Activated CD8-positive, alpha-beta memory T cell treated with anti-CD3 and anti-CD28 coated beads, Interleukin-2, amount 50 U/mL, for 24 hours (primary cell): ENCODE measurements at regions not wholly inside any gene's neighbourhood (a gene's known extent, or its start where the extent isn't known, plus 50 kb on each side); places are given as distances from the start of the nearest gene placed in this dataset.

ENCODE experiments used
- DNase-seq: peaks from one replicate; pipeline ENCODE4 v3.0.0-alpha.2; 2020; ENCODE audit errors: extremely low read depth

DNA sequence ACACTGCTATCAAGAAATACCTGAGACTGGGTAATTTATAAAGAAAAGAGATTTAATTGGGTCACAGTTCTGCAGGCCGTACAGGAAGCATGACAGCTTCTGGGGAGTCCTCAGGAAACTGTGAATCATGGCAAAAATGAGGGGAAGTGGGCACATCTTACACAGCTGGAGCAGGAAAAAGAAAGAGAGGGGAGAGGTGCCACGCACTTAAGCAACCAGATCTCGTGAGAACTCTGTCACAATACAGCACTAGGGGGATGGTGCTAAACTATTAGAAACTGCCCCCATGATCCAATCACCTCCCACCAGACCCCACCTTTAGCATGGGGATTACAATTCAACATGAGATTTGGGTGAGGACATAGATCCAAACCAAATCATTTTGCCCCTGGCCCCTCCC, 105.5 kb upstream of the CPLX2 start:
- no peak for DNase-seq

DNA sequence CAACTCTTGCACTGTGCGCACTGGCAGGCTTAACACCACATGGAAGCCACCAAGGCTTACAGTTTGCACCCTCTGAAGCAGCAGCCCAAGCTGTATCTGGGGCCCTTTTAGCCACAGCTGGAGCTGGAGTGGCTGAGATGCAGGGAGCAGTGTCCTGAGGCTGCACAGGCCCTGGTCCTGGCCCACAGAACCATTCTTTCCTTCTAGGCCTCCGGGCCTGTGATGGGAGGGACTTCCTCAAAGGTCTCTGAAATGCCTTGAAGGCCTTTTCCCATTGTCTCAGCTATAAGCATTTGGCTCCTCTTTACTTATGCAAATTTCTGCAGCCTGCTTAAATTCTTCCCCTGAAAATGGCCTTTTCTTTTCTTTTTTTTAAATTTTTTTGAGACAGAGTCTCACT, 104.4 kb upstream of the CPLX2 start:
- DNase-seq: no peak

DNA sequence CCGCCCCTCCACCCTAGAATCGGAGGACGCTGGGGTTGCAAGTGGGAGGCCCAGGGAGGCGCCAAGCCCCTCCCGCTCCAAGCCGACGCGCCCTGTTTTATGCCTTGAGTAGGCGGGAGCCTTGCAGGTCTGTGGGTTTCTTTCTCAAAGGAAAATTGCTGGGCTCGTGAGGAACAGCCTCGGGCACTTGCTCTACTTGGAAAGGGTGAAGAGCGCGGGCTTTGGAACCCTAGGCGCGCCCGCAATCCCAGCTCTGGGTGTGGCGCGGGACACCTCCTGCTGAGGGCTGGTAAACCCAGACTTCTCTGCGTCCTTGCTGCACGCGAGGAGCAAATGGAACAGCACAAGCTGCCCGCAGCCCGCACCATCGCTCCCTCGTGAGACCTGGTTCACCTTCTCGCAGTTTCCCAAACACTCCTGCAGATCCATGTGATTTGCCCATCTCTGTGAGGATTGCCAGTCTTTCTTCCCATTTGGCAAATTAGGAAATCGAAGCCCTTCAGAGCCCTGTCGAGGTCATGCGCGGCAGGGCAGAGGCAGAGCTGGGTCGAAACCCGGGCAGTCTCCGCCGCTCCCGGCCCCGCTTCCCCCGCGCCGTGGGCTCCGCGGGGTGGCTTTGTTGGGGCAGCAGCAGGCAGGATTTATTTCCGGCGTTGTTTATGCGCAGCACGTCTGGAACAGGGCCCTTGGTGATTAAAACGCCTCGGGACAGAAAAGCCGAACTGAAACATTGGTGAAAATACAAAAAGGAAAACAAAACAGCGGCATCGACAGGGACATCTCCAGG, 98.4 kb upstream of the CPLX2 start:
- DNase-seq: no peak

DNA sequence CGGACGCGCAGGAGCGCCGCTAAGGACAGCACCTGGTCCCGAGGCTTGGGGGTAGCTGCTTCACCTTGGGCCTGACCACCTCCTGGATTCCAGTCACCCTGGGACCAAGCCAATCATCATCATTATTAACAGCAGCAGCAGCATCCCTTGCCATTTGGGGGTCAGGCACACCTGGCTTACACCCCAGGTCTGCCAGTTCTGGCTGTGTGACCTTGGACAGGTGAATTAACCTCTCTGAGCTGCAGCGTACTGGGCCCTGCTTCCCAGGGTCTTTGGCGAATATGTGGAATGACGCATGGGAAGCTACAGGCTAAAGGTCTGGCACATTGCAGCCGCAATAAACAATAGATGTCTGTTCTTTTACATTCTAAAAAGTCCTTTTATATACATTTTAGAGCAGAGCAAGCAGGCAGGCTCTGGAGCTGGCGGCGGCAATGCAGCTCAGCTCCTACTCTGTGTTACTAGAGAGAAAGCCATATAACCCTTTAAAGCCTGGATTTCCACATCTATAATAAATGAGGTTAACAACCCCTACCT, 97.8 kb upstream of the CPLX2 start:
- DNase-seq: no peak

DNA sequence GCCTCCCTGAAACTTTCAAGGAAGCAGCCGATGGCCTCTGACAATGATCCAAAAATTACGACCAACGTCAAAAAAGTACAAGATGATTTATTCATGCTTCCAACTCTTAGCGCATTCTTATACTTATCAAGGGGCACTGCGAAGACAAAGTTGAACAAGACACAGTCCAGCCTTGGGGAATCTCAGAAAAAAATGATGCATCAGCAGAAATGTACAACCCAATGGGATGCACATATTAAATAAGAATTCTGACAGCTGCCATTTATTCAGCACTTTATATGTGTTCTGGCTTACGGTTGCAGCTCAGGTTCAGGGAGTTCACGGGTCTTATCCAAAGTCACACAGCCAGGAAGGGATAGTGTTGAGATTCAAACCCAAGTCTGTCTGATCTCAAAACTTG, 96.0 kb upstream of the CPLX2 start:
- no peak for DNase-seq

DNA sequence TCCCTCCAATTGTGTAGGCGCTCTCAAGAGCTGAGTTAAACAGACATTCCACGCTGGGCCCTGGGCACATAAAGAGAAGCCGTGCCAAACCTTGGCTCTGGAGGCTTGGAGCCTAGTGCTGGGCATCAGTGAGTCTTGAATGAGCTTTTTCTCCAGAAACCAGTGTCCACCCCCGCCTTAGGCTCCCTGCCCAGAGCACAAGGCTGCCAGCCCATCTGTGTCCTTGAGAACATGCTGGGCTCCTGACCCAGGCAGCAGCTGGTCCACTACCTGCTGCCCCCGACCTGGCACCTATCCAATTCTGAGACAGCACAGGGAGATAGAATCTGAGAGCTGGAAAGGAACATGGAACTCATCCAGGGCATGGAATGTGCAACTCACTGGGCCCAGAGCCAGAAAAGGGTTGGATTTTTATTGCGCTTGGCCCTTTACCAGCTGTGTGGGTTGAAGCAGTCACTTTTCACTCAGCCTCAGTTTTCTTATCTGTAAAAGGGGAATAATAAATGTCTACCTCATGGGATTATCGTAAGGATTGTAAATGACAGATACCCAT, 92.4 kb upstream of the CPLX2 start:
- no peak for DNase-seq

DNA sequence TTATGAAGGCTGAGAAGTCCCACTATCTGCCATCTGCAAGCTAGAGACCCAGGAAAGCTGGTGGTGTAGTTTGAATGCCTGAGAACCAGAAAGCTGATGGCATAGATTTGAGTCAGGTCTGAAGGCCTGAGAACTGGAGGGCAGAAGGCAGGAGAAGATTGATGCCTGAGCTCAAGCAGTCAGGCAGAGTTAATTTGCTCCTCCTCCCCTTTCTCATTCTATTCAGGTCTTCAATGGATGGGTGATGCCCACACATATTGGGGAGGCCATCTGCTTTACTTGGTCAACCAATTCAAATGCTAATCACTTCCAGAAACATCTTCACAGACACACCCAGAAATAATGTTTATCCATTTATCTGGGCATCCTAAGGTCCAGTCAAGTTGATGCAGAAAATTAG, 87.6 kb upstream of the CPLX2 start:
- DNase-seq: no peak

DNA sequence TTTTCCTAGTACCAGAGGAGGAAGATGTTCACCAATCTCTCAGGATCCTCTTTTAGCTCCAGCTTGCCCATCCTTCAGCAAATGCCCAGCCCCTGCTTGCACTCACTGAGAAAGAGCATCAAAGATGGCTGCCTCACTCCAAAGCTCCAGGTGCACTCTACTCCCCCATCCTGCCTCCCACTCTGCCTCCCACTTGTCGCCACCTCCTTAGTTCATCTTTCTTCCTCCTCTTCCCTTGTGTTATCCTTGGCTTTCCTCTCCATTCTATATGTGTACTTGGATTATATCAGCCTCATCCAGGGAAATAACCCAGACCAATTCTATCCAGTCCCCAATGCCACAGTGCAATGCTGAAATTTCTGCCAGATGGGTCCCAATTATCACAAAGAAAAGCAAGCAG, 87.1 kb upstream of the CPLX2 start:
- no peak for DNase-seq

DNA sequence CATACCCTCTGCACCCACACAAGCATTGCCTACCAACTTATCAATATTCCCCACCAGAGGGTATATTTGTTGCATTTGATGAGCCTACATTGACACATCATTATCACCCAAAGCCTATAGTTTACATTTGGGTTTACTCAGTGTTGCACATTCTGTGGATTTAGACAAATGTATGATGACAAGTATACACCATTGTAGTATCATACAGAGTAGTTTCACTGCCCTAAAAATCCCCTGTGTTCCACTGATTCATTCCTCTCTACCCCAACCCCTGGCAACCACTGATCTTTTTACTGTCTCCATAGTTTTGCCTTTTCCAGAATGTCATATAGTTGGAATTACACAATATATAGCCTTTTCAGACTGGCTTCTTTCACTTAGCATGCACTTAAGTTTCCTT, 85.7 kb upstream of the CPLX2 start:
- DNase-seq: no peak

DNA sequence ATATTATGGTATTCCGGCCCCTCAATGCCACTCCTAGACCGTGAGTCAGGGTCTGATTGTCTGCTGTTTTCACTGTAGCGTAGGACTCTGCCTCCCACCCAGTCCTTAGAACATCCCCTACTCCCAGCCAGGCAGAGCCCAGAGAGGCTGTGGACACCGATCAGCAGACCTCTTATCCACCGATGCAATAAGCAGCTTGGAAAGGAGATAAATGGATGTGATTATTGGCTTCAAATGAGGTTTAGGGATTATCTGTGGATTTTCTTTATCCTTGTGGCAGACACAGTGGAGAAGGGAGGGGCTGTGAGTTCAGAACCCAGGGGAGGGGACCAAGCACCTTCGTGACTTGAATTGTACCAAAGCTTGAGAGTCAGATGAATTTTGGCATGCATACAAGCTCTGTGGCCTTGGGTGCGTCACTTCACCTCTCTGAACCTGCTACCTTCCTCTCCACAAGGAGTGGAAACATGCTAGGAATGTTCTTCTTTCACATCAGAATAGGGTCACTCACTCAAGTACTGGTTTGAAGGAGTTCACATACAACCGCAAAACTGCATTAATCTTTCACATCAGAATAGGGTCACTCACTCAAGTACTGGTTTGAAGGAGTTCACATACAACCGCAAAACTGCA, 83.1 kb upstream of the CPLX2 start:
- DNase-seq: no peak

DNA sequence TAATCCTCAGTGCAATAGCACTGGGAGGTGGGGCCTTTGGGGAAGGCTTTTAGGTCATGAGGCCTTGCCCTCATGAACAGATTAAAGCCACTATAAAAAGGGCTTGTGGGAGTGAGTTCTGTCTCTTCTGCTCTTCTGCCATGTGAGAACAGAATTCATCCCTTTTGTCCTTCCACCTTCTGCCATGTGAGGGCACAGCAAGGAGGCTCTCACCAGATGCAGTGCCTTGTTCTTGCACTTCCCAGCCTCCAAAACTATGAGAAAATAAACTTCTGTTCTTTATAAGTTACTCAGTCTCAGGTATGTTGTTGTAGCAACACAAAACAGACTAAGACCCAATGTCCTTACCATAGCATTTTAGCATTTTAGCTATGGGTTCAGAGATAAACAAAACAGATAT, 81.7 kb upstream of the CPLX2 start:
- DNase-seq: no peak

DNA sequence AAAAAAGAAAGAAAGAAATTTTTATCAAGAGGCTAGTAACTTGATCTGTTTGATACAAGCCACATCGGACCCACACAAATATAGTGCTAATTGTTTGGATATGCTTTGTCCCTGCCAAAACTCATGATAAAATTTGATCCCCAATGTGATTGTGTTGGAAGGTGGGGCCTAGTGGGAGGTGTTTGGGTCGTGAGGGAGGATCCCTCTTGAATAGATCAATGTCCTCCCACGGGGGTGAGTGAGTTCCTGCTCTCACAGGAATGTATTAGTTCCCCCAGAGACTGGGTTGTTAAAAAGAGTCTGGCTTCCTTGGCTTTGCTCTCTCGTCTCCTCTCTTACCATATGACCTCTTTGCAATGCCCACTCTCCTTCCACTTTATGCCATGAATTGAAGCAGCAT, 80.6 kb upstream of the CPLX2 start:
- no peak for DNase-seq

DNA sequence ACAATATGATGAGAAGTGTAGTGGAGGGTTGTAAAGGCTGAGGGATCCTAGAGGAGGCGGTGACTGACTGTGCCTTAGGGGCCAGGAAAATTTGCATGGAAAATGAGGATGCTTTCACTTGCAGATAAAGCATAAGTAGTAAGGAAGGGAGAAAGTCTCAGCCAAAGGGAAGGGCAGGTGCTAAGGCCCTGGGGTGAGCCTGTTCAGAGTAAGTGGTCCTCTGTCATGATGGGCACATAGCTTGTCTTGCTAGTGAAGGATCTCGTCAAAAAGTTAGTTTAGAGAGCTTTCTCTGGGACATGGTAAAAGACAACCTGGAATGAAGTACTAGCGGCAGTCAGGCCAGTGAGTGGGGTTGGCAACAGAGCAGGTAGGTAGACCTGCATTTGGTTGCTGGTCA, 75.4 kb upstream of the CPLX2 start:
- no peak for DNase-seq

DNA sequence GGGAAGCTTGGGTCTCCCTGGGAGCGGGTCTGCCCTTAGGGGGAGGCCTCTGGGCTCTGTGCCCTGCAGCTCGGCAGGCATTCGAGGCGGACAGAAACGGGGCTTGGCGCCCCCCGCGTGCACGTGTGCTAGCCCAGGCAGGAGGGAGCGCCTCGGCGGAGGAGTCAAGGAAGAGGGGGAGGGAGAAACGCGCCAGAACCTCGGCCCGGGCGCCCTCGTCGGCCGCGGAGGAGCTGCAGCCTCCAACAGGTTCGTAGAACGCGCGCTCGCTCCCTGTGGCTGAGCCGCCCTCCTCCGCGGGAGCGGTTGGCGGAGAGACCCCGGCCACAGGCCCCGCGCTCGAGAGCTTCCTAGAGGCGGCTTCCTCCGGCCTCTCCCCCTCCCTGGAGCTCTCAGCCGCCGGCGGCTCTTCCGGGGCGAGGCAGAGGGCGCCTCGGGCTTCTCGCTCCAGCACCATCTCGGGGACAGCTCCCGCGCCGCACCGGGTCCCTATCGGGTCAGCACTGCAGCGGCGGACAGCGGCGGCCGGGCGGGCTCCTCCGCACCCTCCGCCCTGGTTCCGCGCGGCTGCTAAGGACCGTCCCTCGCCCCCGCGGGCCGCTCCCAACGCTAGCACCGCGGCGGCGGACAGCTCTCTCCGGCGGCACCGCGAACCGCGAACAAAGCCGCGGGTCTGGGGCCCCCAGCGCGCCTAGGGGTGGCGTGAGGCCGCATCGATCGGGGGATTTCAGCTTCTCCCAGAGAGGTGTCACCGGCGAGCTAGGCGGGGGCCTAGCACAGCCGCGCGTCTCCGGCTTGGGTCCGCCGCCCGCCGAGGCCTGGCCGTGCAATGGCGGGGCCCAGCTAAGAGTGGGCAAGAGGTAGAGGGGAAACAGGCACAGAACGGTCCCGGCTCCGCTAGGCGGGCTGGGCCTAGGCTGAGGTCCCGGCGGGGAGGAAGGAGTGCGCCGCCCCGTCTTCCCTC, 74.6 kb upstream of the CPLX2 start:
- DNase-seq: peak; percentile 12

DNA sequence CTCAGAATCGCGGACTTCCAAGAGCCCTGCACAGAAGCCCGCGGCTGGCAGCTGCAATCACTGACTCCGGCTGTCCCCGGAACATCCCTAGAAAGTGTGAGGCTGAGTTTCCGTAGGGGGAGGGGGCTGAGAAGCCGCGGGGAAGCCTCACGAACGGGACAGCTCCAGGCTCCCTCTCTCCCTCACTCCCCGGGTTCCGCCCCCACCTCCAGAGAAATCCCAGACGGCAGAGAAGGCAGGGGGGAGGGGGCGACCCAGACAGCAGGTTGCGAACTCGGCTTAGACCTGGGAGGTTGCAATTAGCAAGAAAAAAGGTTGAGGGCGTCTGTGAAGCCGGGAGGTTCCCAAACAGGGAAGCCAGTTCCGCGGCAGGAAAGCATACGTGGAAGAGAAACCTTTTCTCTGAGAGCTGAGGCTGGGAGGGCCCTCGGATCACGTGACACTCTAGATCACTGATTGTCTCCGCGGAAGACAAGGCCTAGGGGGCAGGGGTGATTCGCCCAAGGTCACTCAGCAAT, 73.8 kb upstream of the CPLX2 start:
- DNase-seq: no peak

DNA sequence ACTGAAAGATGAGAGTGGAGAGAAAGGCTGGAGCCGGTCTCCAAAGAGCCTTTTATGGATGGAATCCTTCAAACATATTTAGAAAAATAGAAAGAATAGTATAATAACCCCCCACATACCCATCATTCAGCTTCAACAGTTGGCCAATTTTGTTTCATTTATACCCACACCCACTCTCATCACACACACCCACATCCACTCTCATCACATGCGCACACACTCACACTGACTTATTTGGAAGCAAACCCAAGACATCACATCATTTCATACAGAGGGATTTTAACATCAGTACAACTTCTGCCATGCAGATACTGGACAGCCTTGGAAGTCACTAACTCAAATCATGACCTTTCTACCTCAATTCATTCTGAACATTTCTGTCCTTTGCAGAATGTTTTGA, 72.8 kb upstream of the CPLX2 start:
- DNase-seq: no peak

DNA sequence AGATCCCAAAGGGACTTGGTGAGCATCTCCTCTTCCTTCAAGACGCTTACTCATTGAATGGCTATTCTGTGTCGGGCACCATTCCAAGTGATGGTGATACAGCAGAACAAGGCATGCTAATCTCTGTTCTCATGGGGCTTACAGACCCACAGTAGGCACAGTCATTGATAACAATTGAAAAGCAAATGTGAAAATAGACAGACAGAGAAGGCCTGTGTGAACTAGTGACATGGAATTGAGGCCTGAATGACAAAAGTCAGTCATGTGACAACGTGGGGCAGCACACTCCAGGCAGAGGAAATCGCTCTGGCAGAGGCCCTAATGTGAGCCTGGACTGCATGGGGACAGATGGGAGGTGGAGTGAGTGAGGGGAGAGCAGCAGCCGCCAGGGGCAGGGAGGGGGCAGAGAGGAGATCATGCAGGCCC, 70.7 kb upstream of the CPLX2 start:
- no peak for DNase-seq

DNA sequence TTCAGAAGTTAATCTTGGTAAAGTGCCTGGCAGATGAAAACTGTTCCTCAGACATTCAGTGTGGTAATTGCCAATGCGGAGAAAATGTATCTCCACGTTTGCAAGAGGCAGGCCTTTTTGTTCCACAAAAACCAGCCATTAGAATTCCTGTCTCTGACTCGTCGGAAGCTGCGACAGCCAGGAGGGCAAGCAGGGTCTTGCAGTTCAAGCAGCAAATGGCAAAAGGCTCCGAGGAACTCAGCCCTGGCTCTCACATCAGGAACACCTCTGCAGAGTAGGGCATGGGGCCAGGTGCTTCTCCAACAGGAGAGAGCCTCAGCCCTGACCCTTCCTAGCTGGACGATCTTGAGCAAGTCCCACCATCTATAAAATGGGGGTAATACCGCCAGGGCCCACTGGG, 69.0 kb upstream of the CPLX2 start:
- DNase-seq: no peak

DNA sequence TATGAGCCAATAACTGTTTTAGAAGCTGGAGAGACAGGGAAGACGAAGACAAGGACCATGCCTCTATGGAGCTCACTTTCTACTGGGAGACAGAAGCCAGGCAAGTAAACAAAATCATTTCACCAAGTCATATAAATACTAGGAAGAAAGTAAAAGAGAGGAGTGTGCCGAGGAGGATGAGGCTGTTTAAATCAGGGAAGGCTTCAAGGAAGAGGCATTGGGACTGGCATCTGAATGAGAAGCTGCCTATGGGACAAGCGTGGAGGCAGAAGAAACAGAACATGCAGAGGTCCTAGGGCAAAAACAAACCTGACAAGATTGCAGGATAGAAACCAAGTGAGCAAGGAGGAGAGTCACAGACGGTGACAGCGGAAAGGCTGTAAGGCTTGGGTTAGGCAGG, 68.1 kb upstream of the CPLX2 start:
- no peak for DNase-seq

DNA sequence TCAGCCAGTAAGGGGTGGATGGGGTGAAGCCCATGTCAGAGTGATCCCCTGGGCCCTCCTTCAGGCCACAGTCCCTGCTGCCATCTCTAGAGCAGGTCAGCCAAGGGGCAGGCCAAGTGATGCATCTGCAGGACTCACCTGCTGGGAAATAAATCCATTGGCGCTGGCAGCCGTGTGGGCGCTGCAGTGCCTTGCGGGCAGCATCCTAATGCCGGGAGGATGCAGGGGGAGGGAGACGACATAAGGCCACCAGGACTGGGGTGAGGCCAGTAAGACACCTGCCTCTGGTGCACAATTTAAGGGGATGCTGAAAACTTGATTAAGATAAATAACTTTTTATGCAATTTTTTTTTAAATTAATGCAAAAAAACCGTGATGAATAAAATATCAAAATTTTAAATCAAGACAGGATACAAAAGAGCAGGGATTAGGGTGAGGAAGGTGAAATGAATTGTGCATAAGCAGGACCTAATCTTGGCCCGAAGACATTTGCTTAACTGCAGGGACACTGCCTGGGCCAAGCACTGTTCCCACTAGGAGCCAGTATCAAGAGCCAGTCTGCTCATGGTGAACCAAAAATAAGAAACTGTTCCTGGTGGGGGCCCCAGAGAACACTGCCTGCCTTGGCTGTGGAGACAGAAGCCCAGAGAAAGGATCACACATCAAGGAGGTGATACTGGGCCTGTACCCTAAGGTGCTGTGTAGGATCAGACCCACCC, 67.5 kb upstream of the CPLX2 start:
- no peak for DNase-seq
